Keratinocyte (primary cell): ENCODE measurements at regions not wholly inside any gene's neighbourhood (a gene's known extent, or its start where the extent isn't known, plus 50 kb on each side); places are given as distances from the start of the nearest gene placed in this dataset.

Experiments
- DNase-seq: peaks from one replicate; pipeline ENCODE4 v3.0.0-alpha.2; 2011; ENCODE audit warnings: low read depth, missing footprints, low spot score
- FAIRE-seq: peaks from 2 replicates; lab custom pipeline; 2011; peaks lifted over from hg19 to GRCh38; lab: Jason Lieb, UNC
- H2AFZ ChIP-seq: 2 replicates; pipeline ENCODE4 v1.6.0; 2012; ENCODE audit warnings: low read length, control low read depth, inconsistent platforms; ENCODE audit not compliant: control insufficient read depth
- H3K27ac ChIP-seq: 2 replicates; pipeline ENCODE4 v1.5.1; 2011; ENCODE audit warnings: low read length; ENCODE audit not compliant: control insufficient read depth, insufficient read depth
- H3K27me3 ChIP-seq: 3 replicates; pipeline ENCODE4 v1.6.0; 2011; ENCODE audit warnings: low read length; ENCODE audit not compliant: control insufficient read depth, insufficient read depth; ENCODE audit errors: extremely low read depth
- H3K36me3 ChIP-seq, 2 experiments: 2 replicates in 1 of 2; 3 replicates in 1 of 2; pipeline ENCODE4 v1.5.1; 2011; ENCODE audit warnings: low read length in 2 of 2, mild to moderate bottlenecking in 1 of 2; ENCODE audit not compliant: control insufficient read depth in 2 of 2, insufficient read depth in 2 of 2; ENCODE audit errors: extremely low read depth in 1 of 2
- H3K4me1 ChIP-seq: 3 replicates; pipeline ENCODE4 v1.5.1; 2011; ENCODE audit warnings: low read length; ENCODE audit not compliant: control insufficient read depth, insufficient read depth; ENCODE audit errors: extremely low read depth
- H3K4me2 ChIP-seq: 3 replicates; pipeline ENCODE4 v1.6.0; 2011; ENCODE audit warnings: low read depth, low read length; ENCODE audit not compliant: control insufficient read depth, insufficient read depth; ENCODE audit errors: extremely low read depth
- H3K4me3 ChIP-seq, 3 experiments: fragments of 200-600 bp in 1 of 3; sonication (generic) in 1 of 3; 2 replicates in 2 of 3; 3 replicates in 1 of 3; pipeline ENCODE4 v1.5.1; 2011 to 2016; ENCODE audit warnings: low read length in 3 of 3, mild to moderate bottlenecking in 3 of 3, control low read depth in 2 of 3, inconsistent platforms in 1 of 3, low read depth in 1 of 3, mixed read lengths in 1 of 3, mixed run types in 1 of 3, moderate library complexity in 1 of 3; ENCODE audit not compliant: control insufficient read depth in 2 of 3, insufficient read depth in 2 of 3; ENCODE audit errors: extremely low read depth in 1 of 3
- H3K79me2 ChIP-seq: 2 replicates; pipeline ENCODE4 v1.6.0; 2012; ENCODE audit warnings: low read length; ENCODE audit not compliant: control insufficient read depth, insufficient read depth
- H3K9ac ChIP-seq: 3 replicates; pipeline ENCODE4 v1.6.0; 2011; ENCODE audit warnings: low read length; ENCODE audit not compliant: control insufficient read depth, insufficient read depth; ENCODE audit errors: extremely low read depth
- H3K9me1 ChIP-seq: 3 replicates; pipeline ENCODE4 v1.6.0; 2011; ENCODE audit warnings: low read length; ENCODE audit not compliant: control insufficient read depth, insufficient read depth; ENCODE audit errors: extremely low read depth
- H3K9me3 ChIP-seq: 2 replicates; pipeline ENCODE4 v1.5.1; 2012; ENCODE audit warnings: low read depth, low read length; ENCODE audit not compliant: control insufficient read depth
- H4K20me1 ChIP-seq: 3 replicates; pipeline ENCODE4 v1.6.0; 2011; ENCODE audit warnings: low read length; ENCODE audit not compliant: control insufficient read depth, insufficient read depth; ENCODE audit errors: extremely low read depth
- EZH2 ChIP-seq: IDR thresholded peaks from one replicate; pipeline ENCODE4 v1.6.1; 2012; ENCODE audit warnings: inconsistent platforms, mild to moderate bottlenecking, low read length, moderate library complexity
- dilution Hi-C: fragments of 300-500 bp; cut with MboI; formaldehyde crosslinking; loops from one replicate; pipeline ENCODE4 v1.7.0; 2020; ENCODE audit warnings: low sequenced_read_pairs; ENCODE audit not compliant: extremely low pct_ligation_motif_present
- TF ChIP-seq, protein P1 (sequence below), 3 experiments: IDR thresholded peaks in 1 of 3; conservative IDR thresholded peaks in 1 of 3; optimal IDR thresholded peaks in 1 of 3; 2 replicates in 2 of 3; 3 replicates in 1 of 3; pipeline versions ENCODE3 to v1.5.1; 2011; ENCODE audit warnings: low read length in 3 of 3, mild to moderate bottlenecking in 3 of 3, moderate library complexity in 2 of 3, control low read depth in 1 of 3, inconsistent platforms in 1 of 3; ENCODE audit not compliant: insufficient read depth in 2 of 3; ENCODE audit errors: extremely low read depth in 1 of 3

DNA sequence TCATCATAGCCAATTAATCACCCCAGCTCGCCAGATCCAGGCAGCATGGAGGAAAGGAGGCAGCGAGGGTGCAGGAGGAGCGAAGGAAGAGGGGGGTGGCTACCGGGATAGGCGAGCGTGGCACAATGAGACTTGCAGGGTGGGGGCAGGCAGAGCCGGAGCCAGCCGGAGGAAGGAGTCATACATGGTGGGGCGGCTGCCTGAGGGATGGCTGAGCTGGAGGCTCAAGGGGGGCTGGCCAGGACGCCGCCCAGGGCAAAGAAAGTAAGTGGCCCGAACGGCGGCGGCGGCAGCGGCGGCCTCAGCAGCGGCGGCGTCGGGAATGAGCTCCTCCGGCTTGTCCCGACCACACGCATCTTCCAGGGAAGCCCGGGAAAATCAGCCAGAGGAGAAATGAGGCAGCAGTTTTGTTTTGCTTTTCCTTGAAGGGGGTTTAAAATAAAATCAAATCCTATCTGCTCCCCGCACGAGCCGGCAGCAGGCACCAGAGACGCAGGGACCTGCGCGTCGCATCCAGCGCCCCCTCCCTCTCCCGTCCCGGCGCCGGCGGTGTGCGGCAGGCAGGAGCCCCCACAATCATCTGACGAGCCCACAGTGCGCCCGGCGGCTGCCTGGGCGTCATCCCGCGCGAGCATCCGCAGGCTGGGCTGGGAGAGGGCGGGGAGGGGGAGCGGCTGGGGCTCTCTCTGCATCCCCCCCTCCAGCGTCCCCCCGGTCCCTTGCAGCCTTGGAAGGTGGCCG lies 263.6 kb downstream of the CTTN start:
- Histone ChIP-seq H3K36me3 (no peaks in the 10 kb centered on the region), H3K9ac (no peak overlapping the region), H3K27me3 (peaks cover 29% of the 10 kb centered on the region), H3K4me3 (no peak overlapping the region), H3K4me1 (no peaks in the 10 kb centered on the region), H3K9me3 (peaks cover 1% of the 10 kb centered on the region), H3K79me2 (no peaks in the 10 kb centered on the region), H3K4me2 (peak overlapping the region; percentile 14), H3K9me1 (no peaks in the 10 kb centered on the region), H2AFZ (no peak overlapping the region), H3K27ac (no peak overlapping the region), H4K20me1 (no peaks in the 10 kb centered on the region)
- DNase-seq (no peak), FAIRE-seq (no peak)
- TF ChIP-seq EZH2 = peak; percentile 80
- TF ChIP-seq, protein P1, sequence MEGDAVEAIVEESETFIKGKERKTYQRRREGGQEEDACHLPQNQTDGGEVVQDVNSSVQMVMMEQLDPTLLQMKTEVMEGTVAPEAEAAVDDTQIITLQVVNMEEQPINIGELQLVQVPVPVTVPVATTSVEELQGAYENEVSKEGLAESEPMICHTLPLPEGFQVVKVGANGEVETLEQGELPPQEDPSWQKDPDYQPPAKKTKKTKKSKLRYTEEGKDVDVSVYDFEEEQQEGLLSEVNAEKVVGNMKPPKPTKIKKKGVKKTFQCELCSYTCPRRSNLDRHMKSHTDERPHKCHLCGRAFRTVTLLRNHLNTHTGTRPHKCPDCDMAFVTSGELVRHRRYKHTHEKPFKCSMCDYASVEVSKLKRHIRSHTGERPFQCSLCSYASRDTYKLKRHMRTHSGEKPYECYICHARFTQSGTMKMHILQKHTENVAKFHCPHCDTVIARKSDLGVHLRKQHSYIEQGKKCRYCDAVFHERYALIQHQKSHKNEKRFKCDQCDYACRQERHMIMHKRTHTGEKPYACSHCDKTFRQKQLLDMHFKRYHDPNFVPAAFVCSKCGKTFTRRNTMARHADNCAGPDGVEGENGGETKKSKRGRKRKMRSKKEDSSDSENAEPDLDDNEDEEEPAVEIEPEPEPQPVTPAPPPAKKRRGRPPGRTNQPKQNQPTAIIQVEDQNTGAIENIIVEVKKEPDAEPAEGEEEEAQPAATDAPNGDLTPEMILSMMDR (optimal IDR thresholded peaks at IDR 0.05 in 1 of 3, IDR thresholded peaks at IDR 0.05 in 1 of 3, conservative IDR thresholded peaks at IDR 0.05 in 1 of 3; ENCODE audit: extremely low read depth in 1 of 3, insufficient read depth in 2 of 3, low read length in 3 of 3) = no peak
- dilution Hi-C loops = no loop called here

GRCh38 chr11:70662691-70663098 lies 264.4 kb downstream of the CTTN start:
- Histone ChIP-seq H3K4me2 (no peak overlapping the region), H3K9me3 (peaks cover 2% of the 10 kb centered on the region), H3K4me1 (no peaks in the 10 kb centered on the region), H3K27ac (no peak overlapping the region), H3K9me1 (no peaks in the 10 kb centered on the region), H3K9ac (no peak overlapping the region), H3K4me3 (no peak overlapping the region), H3K79me2 (no peaks in the 10 kb centered on the region), H2AFZ (no peak overlapping the region), H3K36me3 (no peaks in the 10 kb centered on the region), H3K27me3 (peaks cover 29% of the 10 kb centered on the region), H4K20me1 (no peaks in the 10 kb centered on the region)
- DNase-seq = no peak
- dilution Hi-C loops = no loop called here
- FAIRE-seq = no peak
- TF ChIP-seq EZH2 = no peak
- TF ChIP-seq, protein P1 (optimal IDR thresholded peaks at IDR 0.05 in 1 of 3, IDR thresholded peaks at IDR 0.05 in 1 of 3, conservative IDR thresholded peaks at IDR 0.05 in 1 of 3; ENCODE audit: extremely low read depth in 1 of 3, insufficient read depth in 2 of 3, low read length in 3 of 3) = no peak
